Tibial nerve (tissue), 4 donors: ENCODE measurements at regions not wholly inside any gene's neighbourhood (a gene's known extent, or its start where the extent isn't known, plus 50 kb on each side); places are given as distances from the start of the nearest gene placed in this dataset.
"Not testable (repeated sequence)": the region's sequence is repeated elsewhere in the genome, so short reads cannot be mapped to it uniquely, and the experiment has no call there.

Experiments used
- DNase-seq, 2 donors: peaks; one replicate each; pipeline ENCODE4 v3.0.0-alpha.2; 2019; ENCODE audit warnings: low spot score in 2 of 2
- H3K27ac ChIP-seq, 4 donors: fragments of 200-600 bp; sonication (generic) in 3 of 4; one replicate each; pipeline ENCODE4 v1.5.1; 2017 to 2019; ENCODE audit warnings: mild to moderate bottlenecking in 1 of 4
- H3K27me3 ChIP-seq, 2 donors: fragments of 200-600 bp; sonication (generic) in 1 of 2; one replicate each; pipeline versions ENCODE4 v1.5.1 to v1.6.0; 2017 to 2019
- H3K36me3 ChIP-seq, 3 donors: fragments of 200-600 bp; sonication (generic); one replicate each; pipeline ENCODE4 v1.5.1; 2018 to 2019
- H3K4me1 ChIP-seq, 4 donors: fragments of 200-600 bp; sonication (generic) in 3 of 4; one replicate each; pipeline ENCODE4 v1.5.1; 2017 to 2019
- H3K4me3 ChIP-seq, 4 donors: fragments of 200-600 bp; sonication (generic) in 3 of 4; one replicate each; pipeline ENCODE4 v1.5.1; 2017 to 2019; ENCODE audit warnings: mild to moderate bottlenecking in 1 of 4, moderate library complexity in 1 of 4
- H3K9me3 ChIP-seq, 4 donors: fragments of 200-600 bp; sonication (generic) in 3 of 4; one replicate each; pipeline ENCODE4 v1.5.1; 2017 to 2019
- CTCF ChIP-seq, 5 experiments: fragments of 200-600 bp in 3 of 5; fragments of 450-650 bp in 2 of 5; sonication (generic) in 3 of 5; IDR thresholded peaks; one replicate each; pipeline ENCODE4 v1.5.1; 2016 to 2019; ENCODE audit warnings: antibody characterized with exemption in 5 of 5, mild to moderate bottlenecking in 3 of 5, moderate library complexity in 2 of 5
- EP300 ChIP-seq, 2 donors: sonication (generic); formaldehyde crosslinking; IDR thresholded peaks; one replicate each; pipeline ENCODE4 v1.6.1; 2017; ENCODE audit warnings: antibody characterized with exemption in 2 of 2, mild to moderate bottlenecking in 1 of 2
- POLR2A ChIP-seq, 2 donors: fragments of 450-650 bp; IDR thresholded peaks; one replicate each; pipeline ENCODE4 v1.6.1; 2017; ENCODE audit warnings: antibody characterized with exemption in 2 of 2, mild to moderate bottlenecking in 2 of 2, moderate library complexity in 2 of 2
- WGBS, 2 donors: methylation state at CpG; one replicate each; pipeline ENCODE4 v1.1.5; 2018; 5-methylcytosine and 5-hydroxymethylcytosine counted together

- H3K36me3 ChIP-seq = no peaks in the 10 kb centered on the region
- WGBS, 2 donors = 64 to 70% methylated on average over 6 of the region's 6 CpGs
- DNase-seq = no peak
- H3K9me3 ChIP-seq = no peaks in the 10 kb centered on the region
- TF ChIP-seq CTCF (IDR thresholded peaks at IDR 0.05) (no peak), EP300 (IDR thresholded peaks at IDR 0.05) (no peak), POLR2A (IDR thresholded peaks at IDR 0.05) (no peak)
- H3K27me3 ChIP-seq = no peaks in the 10 kb centered on the region
- H3K4me3 ChIP-seq = no peak overlapping the region
- no peak overlapping the region for H3K27ac ChIP-seq
- H3K4me1 ChIP-seq = no peaks in the 10 kb centered on the region
Observed at GRCh38 chr14:65840118-65840751, 427.7 kb downstream of the FUT8 start.

GRCh38 chr14:65840786-65841185, 428.3 kb downstream of the FUT8 start:
- H3K27me3 ChIP-seq = no peaks in the 10 kb centered on the region
- H3K36me3 ChIP-seq = no peaks in the 10 kb centered on the region
- H3K4me3 ChIP-seq = no peak overlapping the region
- TF ChIP-seq CTCF (IDR thresholded peaks at IDR 0.05) = no peak
- TF ChIP-seq POLR2A (IDR thresholded peaks at IDR 0.05) = no peak
- TF ChIP-seq EP300 (IDR thresholded peaks at IDR 0.05) = no peak
- H3K27ac ChIP-seq = peak overlapping the region in 1 of 4 donors; percentile 34
- H3K9me3 ChIP-seq = no peaks in the 10 kb centered on the region
- WGBS, 2 donors = 67 to 77% methylated on average over 1 of the region's 1 CpG
- H3K4me1 ChIP-seq = no peaks in the 10 kb centered on the region
- no peak for DNase-seq

DNA sequence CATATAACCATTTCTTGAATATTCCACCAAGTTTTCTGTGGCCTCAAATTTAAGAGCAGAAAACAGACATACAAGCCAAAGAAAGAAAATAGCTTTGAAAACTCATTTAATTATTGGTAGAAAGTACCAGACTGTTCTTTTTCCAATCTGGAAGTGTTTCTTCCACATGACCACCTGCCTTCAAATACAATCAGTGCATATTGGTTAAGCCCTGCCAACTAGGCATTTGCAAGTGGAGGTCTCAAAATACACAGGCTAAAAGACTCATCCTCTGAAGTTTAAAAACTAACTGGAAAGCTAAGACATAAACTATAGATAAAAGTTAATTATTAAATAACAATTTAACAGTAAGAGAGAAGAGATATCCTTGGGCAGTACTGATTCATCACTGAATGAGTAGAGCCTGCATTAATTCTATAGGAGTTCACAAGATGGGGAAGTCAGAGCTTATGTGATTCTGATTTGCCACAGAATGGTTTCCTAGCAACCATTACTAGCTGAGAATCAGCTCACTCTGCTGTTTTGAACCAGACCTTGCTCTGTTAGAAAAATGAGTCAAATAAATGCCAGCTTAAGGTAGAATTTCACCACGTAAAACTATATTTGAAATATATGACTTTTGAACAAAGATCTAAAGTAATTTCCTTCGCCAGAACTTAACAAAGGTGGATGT, 433.8 kb downstream of the FUT8 start:
- 80 to 88% methylated on average over 2 of the region's 2 CpGs for WGBS, 2 donors
- H3K27me3 ChIP-seq = no peaks in the 10 kb centered on the region
- H3K27ac ChIP-seq = no peak overlapping the region
- DNase-seq = no peak
- H3K4me1 ChIP-seq = no peaks in the 10 kb centered on the region
- TF ChIP-seq CTCF (IDR thresholded peaks at IDR 0.05) (no peak), EP300 (IDR thresholded peaks at IDR 0.05) (no peak), POLR2A (IDR thresholded peaks at IDR 0.05) (no peak)
- no peak overlapping the region for H3K4me3 ChIP-seq
- no peaks in the 10 kb centered on the region for H3K36me3 ChIP-seq
- H3K9me3 ChIP-seq = no peaks in the 10 kb centered on the region

- Histone ChIP-seq H3K9me3 (no peaks in the 10 kb centered on the region), H3K4me1 (no peaks in the 10 kb centered on the region), H3K36me3 (no peaks in the 10 kb centered on the region), H3K27me3 (no peaks in the 10 kb centered on the region), H3K4me3 (no peak overlapping the region), H3K27ac (no peak overlapping the region)
- no peak for TF ChIP-seq EP300 (IDR thresholded peaks at IDR 0.05)
- no peak for TF ChIP-seq POLR2A (IDR thresholded peaks at IDR 0.05)
- no peak for TF ChIP-seq CTCF (IDR thresholded peaks at IDR 0.05)
- WGBS, 2 donors = 80 to 81% methylated on average over 7 of the region's 7 CpGs
- no peak for DNase-seq
Observed at GRCh38 chr14:65847075-65847847, 434.7 kb downstream of the FUT8 start.

- H3K27ac ChIP-seq, H3K36me3 ChIP-seq, DNase-seq, H3K4me3 ChIP-seq, H3K4me1 ChIP-seq, H3K9me3 ChIP-seq, H3K27me3 ChIP-seq: not testable (repeated sequence)
- WGBS, 2 donors = 89 to 95% methylated on average over 3 of the region's 3 CpGs
Observed at GRCh38 chr14:65847931-65848330, 435.4 kb downstream of the FUT8 start.
